ENCODE measurements at regions not wholly inside any gene's neighbourhood (a gene's known extent, or its start where the extent isn't known, plus 50 kb on each side); places are given as distances from the start of the nearest gene placed in this dataset.
"Not testable (repeated sequence)": the region's sequence is repeated elsewhere in the genome, so short reads cannot be mapped to it uniquely, and the experiment has no call there.

GRCh38 chr9:73280113-73280512, 128.4 kb downstream of the ANXA1 start:
- no peak for FAIRE-seq
- Histone ChIP-seq H3K9me3 (ENCODE audit: control insufficient read depth in 2 of 2, insufficient read depth in 1 of 2, low read depth in 1 of 2, low read length in 1 of 2) (no peaks in the 10 kb centered on the region), H3K27me3 (ENCODE audit: control insufficient read depth in 3 of 3, insufficient read depth in 3 of 3, low read length in 3 of 3) (no peaks in the 10 kb centered on the region), H3K27ac (ENCODE audit: low read depth in 1 of 3, low read length in 2 of 3) (no peak overlapping the region), H3K36me3 (ENCODE audit: control insufficient read depth in 3 of 3, insufficient read depth in 2 of 3, low read depth in 1 of 3, low read length in 3 of 3) (no peaks in the 10 kb centered on the region), H3K4me1 (ENCODE audit: control insufficient read depth in 3 of 3, insufficient read depth in 2 of 3, low read depth in 1 of 3, low read length in 2 of 3) (no peaks in the 10 kb centered on the region), H3K4me3 (ENCODE audit: low read depth in 1 of 3, low read length in 3 of 3) (no peak overlapping the region)
- WGBS, 3 donors: 48 to 59% (median 58%) methylated on average over 3 of the region's 3 CpGs
- no peak for DNase-seq

- WGBS, 3 donors: 86 to 89% (median 87%) methylated on average over 9 of the region's 9 CpGs
- FAIRE-seq: no peak
Observed at GRCh38 chr9:73284377-73284776, 132.7 kb downstream of the ANXA1 start.

GRCh38 chr9:73294336-73294735, 142.7 kb downstream of the ANXA1 start:
- 91 to 95% (median 91%) methylated on average over 2 of the region's 2 CpGs for WGBS, 3 donors
- peaks cover 0 to 3% of the 10 kb centered on the region in 2 donors for H3K9me3 ChIP-seq (ENCODE audit: control insufficient read depth in 2 of 2, insufficient read depth in 1 of 2, low read depth in 1 of 2, low read length in 1 of 2)
- no peak overlapping the region for H3K27ac ChIP-seq (ENCODE audit: low read depth in 1 of 3, low read length in 2 of 3)
- no peak for FAIRE-seq
- DNase-seq: no peak
- no peaks in the 10 kb centered on the region for H3K36me3 ChIP-seq (ENCODE audit: control insufficient read depth in 3 of 3, insufficient read depth in 2 of 3, low read depth in 1 of 3, low read length in 3 of 3)
- no peaks in the 10 kb centered on the region for H3K4me1 ChIP-seq (ENCODE audit: control insufficient read depth in 3 of 3, insufficient read depth in 2 of 3, low read depth in 1 of 3, low read length in 2 of 3)
- H3K27me3 ChIP-seq (ENCODE audit: control insufficient read depth in 3 of 3, insufficient read depth in 3 of 3, low read length in 3 of 3): no peaks in the 10 kb centered on the region
- H3K4me3 ChIP-seq (ENCODE audit: low read depth in 1 of 3, low read length in 3 of 3): no peak overlapping the region

More at GRCh38 chr9:73284377-73284776, 132.7 kb downstream of the ANXA1 start:
- Histone ChIP-seq H3K27ac (ENCODE audit: low read depth in 1 of 3, low read length in 2 of 3) (no peak overlapping the region), H3K4me3 (ENCODE audit: low read depth in 1 of 3, low read length in 3 of 3) (no peak overlapping the region), H3K27me3 (ENCODE audit: control insufficient read depth in 3 of 3, insufficient read depth in 3 of 3, low read length in 3 of 3) (no peaks in the 10 kb centered on the region), H3K36me3 (ENCODE audit: control insufficient read depth in 3 of 3, insufficient read depth in 2 of 3, low read depth in 1 of 3, low read length in 3 of 3) (no peaks in the 10 kb centered on the region), H3K9me3 (ENCODE audit: control insufficient read depth in 2 of 2, insufficient read depth in 1 of 2, low read depth in 1 of 2, low read length in 1 of 2) (no peaks in the 10 kb centered on the region), H3K4me1 (ENCODE audit: control insufficient read depth in 3 of 3, insufficient read depth in 2 of 3, low read depth in 1 of 3, low read length in 2 of 3) (no peaks in the 10 kb centered on the region)
- no peak for DNase-seq

GRCh38 chr9:73325983-73326382, 174.3 kb downstream of the ANXA1 start:
- H3K4me1 ChIP-seq (ENCODE audit: control insufficient read depth in 3 of 3, insufficient read depth in 2 of 3, low read depth in 1 of 3, low read length in 2 of 3): no peaks in the 10 kb centered on the region
- FAIRE-seq (no peak), DNase-seq (no peak)
- no peak overlapping the region for H3K4me3 ChIP-seq (ENCODE audit: low read depth in 1 of 3, low read length in 3 of 3)
- no peaks in the 10 kb centered on the region for H3K27me3 ChIP-seq (ENCODE audit: control insufficient read depth in 3 of 3, insufficient read depth in 3 of 3, low read length in 3 of 3)
- H3K36me3 ChIP-seq (ENCODE audit: control insufficient read depth in 3 of 3, insufficient read depth in 2 of 3, low read depth in 1 of 3, low read length in 3 of 3): no peaks in the 10 kb centered on the region
- no peak overlapping the region for H3K27ac ChIP-seq (ENCODE audit: low read depth in 1 of 3, low read length in 2 of 3)
- no peaks in the 10 kb centered on the region for H3K9me3 ChIP-seq (ENCODE audit: control insufficient read depth in 2 of 2, insufficient read depth in 1 of 2, low read depth in 1 of 2, low read length in 1 of 2)

GRCh38 chr9:73327149-73327548, 175.5 kb downstream of the ANXA1 start:
- Histone ChIP-seq H3K4me1 (ENCODE audit: control insufficient read depth in 3 of 3, insufficient read depth in 2 of 3, low read depth in 1 of 3, low read length in 2 of 3) (no peaks in the 10 kb centered on the region), H3K9me3 (ENCODE audit: control insufficient read depth in 2 of 2, insufficient read depth in 1 of 2, low read depth in 1 of 2, low read length in 1 of 2) (no peaks in the 10 kb centered on the region), H3K27me3 (ENCODE audit: control insufficient read depth in 3 of 3, insufficient read depth in 3 of 3, low read length in 3 of 3) (no peaks in the 10 kb centered on the region), H3K27ac (ENCODE audit: low read depth in 1 of 3, low read length in 2 of 3) (no peak overlapping the region), H3K4me3 (ENCODE audit: low read depth in 1 of 3, low read length in 3 of 3) (no peak overlapping the region), H3K36me3 (ENCODE audit: control insufficient read depth in 3 of 3, insufficient read depth in 2 of 3, low read depth in 1 of 3, low read length in 3 of 3) (no peaks in the 10 kb centered on the region)
- DNase-seq (no peak), FAIRE-seq (no peak)
- 15 to 41% (median 33%) methylated on average over 2 of the region's 2 CpGs for WGBS, 3 donors

- DNase-seq; H3K27ac ChIP-seq (ENCODE audit: low read depth in 1 of 3, low read length in 2 of 3); H3K36me3 ChIP-seq (ENCODE audit: control insufficient read depth in 3 of 3, insufficient read depth in 2 of 3, low read depth in 1 of 3, low read length in 3 of 3); H3K9me3 ChIP-seq (ENCODE audit: control insufficient read depth in 2 of 2, insufficient read depth in 1 of 2, low read depth in 1 of 2, low read length in 1 of 2); FAIRE-seq; H3K4me3 ChIP-seq (ENCODE audit: low read depth in 1 of 3, low read length in 3 of 3); H3K4me1 ChIP-seq (ENCODE audit: control insufficient read depth in 3 of 3, insufficient read depth in 2 of 3, low read depth in 1 of 3, low read length in 2 of 3); H3K27me3 ChIP-seq (ENCODE audit: control insufficient read depth in 3 of 3, insufficient read depth in 3 of 3, low read length in 3 of 3): not testable (repeated sequence)
- 71 to 86% (median 82%) methylated on average over 2 of the region's 2 CpGs for WGBS, 3 donors
Observed at GRCh38 chr9:73337182-73337581, 185.5 kb downstream of the ANXA1 start.

GRCh38 chr9:73344060-73344459, 192.4 kb downstream of the ANXA1 start:
- no peak for DNase-seq
- FAIRE-seq: no peak
- H3K4me3 ChIP-seq (ENCODE audit: low read depth in 1 of 3, low read length in 3 of 3): no peak overlapping the region
- no peaks in the 10 kb centered on the region for H3K36me3 ChIP-seq (ENCODE audit: control insufficient read depth in 3 of 3, insufficient read depth in 2 of 3, low read depth in 1 of 3, low read length in 3 of 3)
- no peak overlapping the region for H3K27ac ChIP-seq (ENCODE audit: low read depth in 1 of 3, low read length in 2 of 3)
- no peaks in the 10 kb centered on the region for H3K4me1 ChIP-seq (ENCODE audit: control insufficient read depth in 3 of 3, insufficient read depth in 2 of 3, low read depth in 1 of 3, low read length in 2 of 3)
- no peaks in the 10 kb centered on the region for H3K9me3 ChIP-seq (ENCODE audit: control insufficient read depth in 2 of 2, insufficient read depth in 1 of 2, low read depth in 1 of 2, low read length in 1 of 2)
- no peaks in the 10 kb centered on the region for H3K27me3 ChIP-seq (ENCODE audit: control insufficient read depth in 3 of 3, insufficient read depth in 3 of 3, low read length in 3 of 3)
- 69 to 81% (median 71%) methylated on average over 3 of the region's 3 CpGs for WGBS, 3 donors

- WGBS, 3 donors: 75 to 78% (median 77%) methylated on average over 4 of the region's 4 CpGs
- DNase-seq (no peak), FAIRE-seq (no peak)
- Histone ChIP-seq H3K4me3 (ENCODE audit: low read depth in 1 of 3, low read length in 3 of 3) (no peak overlapping the region), H3K36me3 (ENCODE audit: control insufficient read depth in 3 of 3, insufficient read depth in 2 of 3, low read depth in 1 of 3, low read length in 3 of 3) (no peaks in the 10 kb centered on the region), H3K27ac (ENCODE audit: low read depth in 1 of 3, low read length in 2 of 3) (no peak overlapping the region), H3K9me3 (ENCODE audit: control insufficient read depth in 2 of 2, insufficient read depth in 1 of 2, low read depth in 1 of 2, low read length in 1 of 2) (no peaks in the 10 kb centered on the region), H3K27me3 (ENCODE audit: control insufficient read depth in 3 of 3, insufficient read depth in 3 of 3, low read length in 3 of 3) (no peaks in the 10 kb centered on the region), H3K4me1 (ENCODE audit: control insufficient read depth in 3 of 3, insufficient read depth in 2 of 3, low read depth in 1 of 3, low read length in 2 of 3) (no peaks in the 10 kb centered on the region)
Observed at GRCh38 chr9:73347123-73347522, 195.5 kb downstream of the ANXA1 start.

GRCh38 chr9:73347720-73348119, 196.1 kb downstream of the ANXA1 start:
- FAIRE-seq: no peak
- 68 to 75% (median 73%) methylated on average over 1 of the region's 1 CpG for WGBS, 3 donors

More at GRCh38 chr9:73347720-73348119, 196.1 kb downstream of the ANXA1 start:
- no peaks in the 10 kb centered on the region for H3K9me3 ChIP-seq (ENCODE audit: control insufficient read depth in 2 of 2, insufficient read depth in 1 of 2, low read depth in 1 of 2, low read length in 1 of 2)
- no peaks in the 10 kb centered on the region for H3K36me3 ChIP-seq (ENCODE audit: control insufficient read depth in 3 of 3, insufficient read depth in 2 of 3, low read depth in 1 of 3, low read length in 3 of 3)
- no peak overlapping the region for H3K27ac ChIP-seq (ENCODE audit: low read depth in 1 of 3, low read length in 2 of 3)
- no peak for DNase-seq
- no peaks in the 10 kb centered on the region for H3K27me3 ChIP-seq (ENCODE audit: control insufficient read depth in 3 of 3, insufficient read depth in 3 of 3, low read length in 3 of 3)
- no peaks in the 10 kb centered on the region for H3K4me1 ChIP-seq (ENCODE audit: control insufficient read depth in 3 of 3, insufficient read depth in 2 of 3, low read depth in 1 of 3, low read length in 2 of 3)
- H3K4me3 ChIP-seq (ENCODE audit: low read depth in 1 of 3, low read length in 3 of 3): no peak overlapping the region
